ENCODE measurements at regions not wholly inside any gene's neighbourhood (a gene's known extent, or its start where the extent isn't known, plus 50 kb on each side); places are given as distances from the start of the nearest gene placed in this dataset.

- TF ChIP-seq CTCF (IDR thresholded peaks at IDR 0.05; ENCODE audit: insufficient read depth, low read length, poor library complexity, severe bottlenecking): no peak
- TF ChIP-seq EZH2phosphoT487 (conservative IDR thresholded peaks at IDR 0.05; ENCODE audit: low read length): no peak
Observed at GRCh38 chr5:89932771-89933181, 476.8 kb downstream of the CETN3 start.

All from SU-DHL-6 (cell line).